GM12878 (cell line): ENCODE measurements at regions not wholly inside any gene's neighbourhood (a gene's known extent, or its start where the extent isn't known, plus 50 kb on each side); places are given as distances from the start of the nearest gene placed in this dataset.

Source experiments
- CEBPB ChIP-seq, 2 experiments: fragments of 150-350 bp in 1 of 2; IDR thresholded peaks; 2 replicates each; pipeline ENCODE4 v1.6.1; 2012 to 2014; ENCODE audit warnings: low read depth in 2 of 2, low read length in 2 of 2, borderline replicate concordance in 1 of 2, inconsistent platforms in 1 of 2
- IKZF1 ChIP-seq: fragments of 450-650 bp; conservative IDR thresholded peaks from 2 replicates; pipeline ENCODE4 v1.6.1; 2017; ENCODE audit warnings: antibody characterized with exemption, mild to moderate bottlenecking
- RFX5 ChIP-seq: IDR thresholded peaks from 2 replicates; pipeline ENCODE4 v1.6.1; 2011; ENCODE audit warnings: low read depth, low read length, improper control_type of control experiment
- SIN3A ChIP-seq: IDR thresholded peaks from 2 replicates; pipeline ENCODE4 v1.6.1; 2012; ENCODE audit warnings: low read depth, low read length, improper control_type of control experiment
- TF ChIP-seq, protein P1 (sequence below), 3 experiments: IDR thresholded peaks in 2 of 3; conservative IDR thresholded peaks in 1 of 3; 2 replicates each; pipeline ENCODE4 v1.5.1; 2011; ENCODE audit warnings: low read depth in 3 of 3, low read length in 3 of 3, mild to moderate bottlenecking in 3 of 3, control low read depth in 2 of 3, moderate library complexity in 2 of 3, inconsistent platforms in 1 of 3, mixed read lengths in 1 of 3; ENCODE audit not compliant: control insufficient read depth in 2 of 3, insufficient read depth in 1 of 3; ENCODE audit errors: extremely low read depth in 1 of 3

DNA sequence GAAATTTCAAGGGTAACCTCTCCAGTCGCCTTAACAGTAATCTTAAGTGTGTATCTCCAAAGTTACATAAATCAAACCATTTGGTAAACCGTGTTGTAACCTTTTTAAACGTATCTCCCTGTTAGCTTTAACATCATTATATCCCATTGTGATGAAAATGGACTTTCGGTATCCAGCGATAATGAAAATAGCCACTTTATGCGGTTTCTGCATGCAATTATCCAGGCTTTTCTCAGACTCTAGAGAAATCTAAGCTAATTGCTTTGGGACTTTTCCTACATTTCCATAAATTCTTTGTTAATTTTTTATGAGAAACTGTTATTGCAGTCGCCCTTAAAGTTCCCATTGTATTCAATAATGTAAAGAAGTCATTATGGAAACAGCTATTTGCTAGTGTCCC lies 170.7 kb downstream of the ZNF608 start:
- no peak for TF ChIP-seq RFX5
- TF ChIP-seq SIN3A: no peak
- no peak for TF ChIP-seq IKZF1
- no peak for TF ChIP-seq CEBPB (IDR thresholded peaks at IDR 0.05; ENCODE audit: borderline replicate concordance in 1 of 2, low read depth in 2 of 2, low read length in 2 of 2)
- TF ChIP-seq, protein P1, sequence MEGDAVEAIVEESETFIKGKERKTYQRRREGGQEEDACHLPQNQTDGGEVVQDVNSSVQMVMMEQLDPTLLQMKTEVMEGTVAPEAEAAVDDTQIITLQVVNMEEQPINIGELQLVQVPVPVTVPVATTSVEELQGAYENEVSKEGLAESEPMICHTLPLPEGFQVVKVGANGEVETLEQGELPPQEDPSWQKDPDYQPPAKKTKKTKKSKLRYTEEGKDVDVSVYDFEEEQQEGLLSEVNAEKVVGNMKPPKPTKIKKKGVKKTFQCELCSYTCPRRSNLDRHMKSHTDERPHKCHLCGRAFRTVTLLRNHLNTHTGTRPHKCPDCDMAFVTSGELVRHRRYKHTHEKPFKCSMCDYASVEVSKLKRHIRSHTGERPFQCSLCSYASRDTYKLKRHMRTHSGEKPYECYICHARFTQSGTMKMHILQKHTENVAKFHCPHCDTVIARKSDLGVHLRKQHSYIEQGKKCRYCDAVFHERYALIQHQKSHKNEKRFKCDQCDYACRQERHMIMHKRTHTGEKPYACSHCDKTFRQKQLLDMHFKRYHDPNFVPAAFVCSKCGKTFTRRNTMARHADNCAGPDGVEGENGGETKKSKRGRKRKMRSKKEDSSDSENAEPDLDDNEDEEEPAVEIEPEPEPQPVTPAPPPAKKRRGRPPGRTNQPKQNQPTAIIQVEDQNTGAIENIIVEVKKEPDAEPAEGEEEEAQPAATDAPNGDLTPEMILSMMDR (IDR thresholded peaks at IDR 0.05 in 2 of 3, conservative IDR thresholded peaks at IDR 0.05 in 1 of 3; ENCODE audit: control insufficient read depth in 2 of 3, extremely low read depth in 1 of 3, insufficient read depth in 1 of 3, low read depth in 3 of 3, low read length in 3 of 3): no peak
